GM21367 (cell line): ENCODE measurements at regions not wholly inside any gene's neighbourhood (a gene's known extent, or its start where the extent isn't known, plus 50 kb on each side); places are given as distances from the start of the nearest gene placed in this dataset.
"Not testable (repeated sequence)": the region's sequence is repeated elsewhere in the genome, so short reads cannot be mapped to it uniquely, and the experiment has no call there.

Experiments used
- ATAC-seq: cut with Tn5 transposase; IDR thresholded peaks from one replicate; pipeline ENCODE4 v1.9.1; 2021; ENCODE audit not compliant: unreplicated experiment

DNA sequence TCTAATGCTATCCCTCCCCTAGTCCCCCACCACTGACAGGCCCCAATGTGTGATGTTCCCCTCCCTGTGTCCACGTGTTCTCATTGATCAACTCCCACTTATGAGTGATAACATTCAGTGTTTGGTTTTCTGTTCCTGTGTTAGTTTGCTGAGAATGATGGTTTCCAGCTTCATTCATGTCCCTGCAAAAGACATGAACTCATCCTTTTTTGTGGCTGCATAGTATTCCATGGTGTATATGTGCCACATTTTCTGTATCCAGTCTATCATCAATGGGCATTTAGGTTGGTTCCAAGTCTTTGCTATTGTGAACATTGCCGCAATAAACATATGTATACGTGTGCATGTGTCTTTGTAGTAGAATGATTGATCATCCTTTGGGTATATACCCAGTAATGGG lies 153.1 kb downstream of the OR13H1 start:
- ATAC-seq = not testable (repeated sequence)

GRCh38 chrX:131703646-131704045 lies 159.8 kb downstream of the OR13H1 start:
- ATAC-seq = no peak

DNA sequence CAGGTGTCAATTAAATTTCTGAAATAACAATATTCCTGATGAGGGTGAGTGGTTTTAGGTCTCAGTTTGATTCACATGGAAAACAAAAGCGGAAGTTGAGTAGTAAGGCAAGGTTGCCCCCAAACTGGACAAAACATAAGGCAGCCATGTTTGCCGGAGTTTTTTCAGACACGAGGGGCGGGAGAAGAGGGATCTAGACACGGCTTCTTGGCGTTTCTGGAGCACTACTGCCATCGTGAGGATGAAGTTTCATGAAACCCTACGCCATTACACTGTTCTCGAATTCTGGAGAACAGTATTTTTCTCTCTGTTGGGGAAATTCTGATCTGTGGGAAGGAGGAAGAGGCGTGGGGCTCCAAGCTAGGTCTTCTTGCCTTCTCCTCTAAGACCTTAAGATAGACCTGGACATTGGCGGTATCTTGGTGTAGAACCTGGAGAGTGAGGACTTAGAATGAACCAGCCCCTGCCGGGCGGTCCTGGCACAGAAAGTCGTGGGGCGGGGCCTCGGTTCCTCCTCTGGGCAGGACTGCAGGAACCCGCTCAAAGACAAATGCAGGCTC lies 160.3 kb downstream of the OR13H1 start:
- ATAC-seq = no peak

DNA sequence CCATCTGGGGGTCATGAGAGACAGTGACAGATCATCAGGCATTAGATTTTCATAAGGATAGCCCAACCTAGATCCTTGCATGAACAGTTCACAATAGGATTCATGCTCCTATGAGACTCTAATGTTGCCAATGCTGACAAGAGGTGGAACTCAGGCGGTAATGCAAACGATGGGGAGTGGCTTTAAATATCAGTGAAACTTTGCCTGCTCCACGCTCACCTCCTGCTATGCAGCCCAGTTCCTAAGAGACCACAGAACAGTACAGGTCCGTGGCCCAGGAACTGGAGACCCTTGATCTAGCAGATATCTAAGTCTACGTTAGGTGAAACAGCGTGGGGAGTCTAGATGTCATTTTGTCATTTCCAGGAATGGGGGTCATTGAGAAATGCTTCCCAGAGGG lies 165.7 kb downstream of the OR13H1 start:
- ATAC-seq = no peak

DNA sequence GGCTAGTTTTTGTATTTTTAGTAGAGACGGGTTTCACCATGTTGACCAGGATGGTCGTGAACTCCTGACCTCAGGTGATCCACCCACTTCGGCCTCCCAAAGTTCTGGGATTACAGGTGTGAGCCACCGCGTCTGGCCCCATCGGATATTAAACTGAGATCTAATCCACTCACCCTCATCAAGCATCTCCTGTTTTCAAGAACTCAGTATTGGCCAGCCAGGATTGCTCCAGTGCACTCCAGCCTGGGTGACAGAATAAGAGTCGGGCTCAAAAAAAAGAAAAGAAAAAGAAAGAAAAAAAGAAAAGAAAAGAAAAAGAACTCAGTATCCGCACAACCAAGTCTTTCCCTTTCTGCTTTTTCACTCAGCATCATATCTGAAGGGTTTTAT lies 167.6 kb downstream of the OR13H1 start:
- ATAC-seq = no peak

DNA sequence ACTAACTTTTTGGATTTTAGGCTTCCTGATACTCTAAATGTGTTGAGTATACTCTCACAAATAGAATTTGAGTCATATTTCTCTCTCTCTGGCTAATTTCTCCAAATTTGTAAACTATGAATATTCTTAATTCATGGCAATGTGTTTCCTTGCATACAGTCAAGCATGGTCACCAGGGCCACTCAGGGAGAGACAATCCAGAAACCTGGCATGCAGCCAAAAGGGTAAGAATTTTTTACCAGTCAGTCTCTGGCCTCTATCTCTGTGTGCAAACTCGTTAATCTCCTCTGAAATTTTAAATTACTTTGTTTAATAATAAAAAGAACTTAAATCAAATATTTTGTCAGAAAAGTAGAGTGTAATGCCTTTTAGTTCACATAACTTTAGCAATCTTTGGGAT lies 179.8 kb downstream of the OR13H1 start:
- no peak for ATAC-seq

- no peak for ATAC-seq
Measured at GRCh38 chrX:131724292-131724691, 180.4 kb downstream of the OR13H1 start.

DNA sequence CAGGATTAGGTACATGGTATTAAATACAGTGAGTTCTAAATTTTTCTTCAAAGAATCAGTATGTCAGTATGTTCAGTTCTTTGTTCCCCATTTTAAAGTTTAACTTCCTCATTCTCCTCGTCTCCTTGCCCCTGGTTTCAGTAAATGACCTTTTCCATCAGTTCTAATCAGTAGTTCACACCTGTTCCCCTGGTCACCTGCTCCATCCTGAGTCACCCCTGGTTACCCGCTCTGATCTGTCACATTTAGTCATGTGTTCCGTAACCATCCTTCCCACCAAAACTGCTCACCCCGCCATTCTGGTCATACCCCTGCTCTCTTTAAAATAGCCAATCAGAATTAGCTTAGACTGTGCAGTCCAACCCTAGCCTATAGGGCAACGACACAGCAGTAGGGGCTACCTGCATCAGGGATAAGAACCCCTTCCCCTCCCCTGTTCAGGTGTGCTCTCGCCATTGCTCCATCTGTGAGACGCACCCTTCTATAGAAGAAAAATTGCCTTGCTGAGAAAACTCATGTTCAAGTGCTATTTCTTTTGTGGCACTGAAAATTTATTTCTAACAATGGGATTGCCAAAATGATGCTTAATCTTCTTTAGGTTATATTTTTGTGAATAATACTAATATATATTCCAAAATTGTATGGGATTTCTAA lies 181.3 kb downstream of the OR13H1 start:
- no peak for ATAC-seq

- ATAC-seq = no peak
Measured at GRCh38 chrX:131727778-131728177, 183.9 kb downstream of the OR13H1 start.

DNA sequence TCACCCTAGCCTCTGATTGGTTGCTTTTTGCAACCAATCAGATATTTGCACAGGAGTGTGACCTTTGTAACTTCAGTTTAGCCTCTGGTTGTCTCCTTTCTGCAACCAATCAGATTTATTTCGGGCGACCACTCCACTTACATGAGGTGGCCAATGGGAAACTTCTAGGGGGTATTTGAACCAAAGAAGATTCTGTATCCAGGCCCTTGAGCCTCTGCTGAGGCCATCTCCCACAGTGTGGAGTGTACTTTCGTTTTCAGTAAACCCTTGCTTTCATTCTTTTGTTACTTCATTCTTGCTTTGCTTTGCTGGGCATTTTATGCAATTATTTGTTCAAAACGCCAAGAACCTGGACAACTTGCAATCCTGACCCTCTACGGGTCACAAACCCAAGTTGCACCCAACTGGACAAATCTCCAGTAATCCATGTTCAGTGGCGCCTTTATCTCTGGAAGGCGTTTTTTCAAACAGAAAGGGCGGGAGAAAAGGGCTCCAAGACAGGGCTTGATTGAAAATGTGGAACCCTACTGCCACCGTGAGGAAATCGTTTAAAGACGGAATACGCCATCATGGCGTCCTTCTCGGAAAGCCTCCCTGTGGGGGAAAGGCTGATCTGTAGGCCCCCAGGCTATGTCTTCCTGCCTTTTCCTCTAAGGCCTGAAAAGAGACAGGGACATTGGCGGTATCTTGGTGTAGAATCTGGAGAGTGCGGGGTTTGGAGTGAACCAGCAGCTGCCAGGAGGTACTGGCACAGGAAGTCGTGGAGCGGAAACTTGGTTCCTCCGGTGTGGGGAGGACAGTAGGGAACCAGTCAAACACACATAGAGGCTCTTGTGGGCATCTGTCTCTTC lies 184.6 kb downstream of the OR13H1 start:
- no peak for ATAC-seq

DNA sequence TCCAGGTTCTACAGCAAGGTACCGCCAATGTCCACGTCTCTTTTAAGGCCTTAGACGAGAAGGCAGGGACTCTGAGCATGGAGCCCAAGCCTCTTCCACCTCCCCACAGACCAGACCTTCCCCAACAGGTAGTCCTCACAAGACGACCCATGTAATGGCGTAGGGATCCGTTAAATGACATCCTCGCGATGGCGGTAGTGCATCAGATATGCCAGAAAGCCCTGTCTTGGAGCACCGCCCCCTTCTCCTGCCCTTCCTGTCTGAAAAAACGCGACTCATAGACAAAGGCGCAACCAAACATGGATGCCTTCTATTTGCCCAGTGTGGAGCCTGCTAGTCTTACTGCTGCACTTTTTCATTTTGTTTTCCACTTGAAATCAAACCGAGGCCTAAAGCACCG lies 185.4 kb downstream of the OR13H1 start:
- no peak for ATAC-seq

GRCh38 chrX:131734621-131735020 lies 190.7 kb downstream of the OR13H1 start:
- no peak for ATAC-seq

DNA sequence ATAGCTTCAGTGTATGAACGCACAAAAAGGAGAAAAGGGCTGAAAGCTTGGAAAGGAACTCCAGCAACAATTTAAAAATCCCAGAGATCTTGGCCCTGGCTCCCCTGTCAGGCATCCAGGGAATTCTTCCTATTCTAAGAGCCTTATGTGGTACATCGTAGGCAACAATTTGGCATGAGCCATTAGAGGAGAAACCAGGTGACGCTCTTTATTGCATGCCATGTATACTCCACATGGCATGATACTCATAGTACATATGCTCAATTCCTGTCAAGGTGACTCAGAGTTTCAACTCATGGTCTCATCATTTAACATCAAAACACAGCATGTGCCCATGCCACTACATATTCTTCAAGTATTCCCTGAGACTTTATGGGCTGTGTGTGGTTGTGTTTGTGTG lies 191.3 kb downstream of the OR13H1 start:
- ATAC-seq = no peak

DNA sequence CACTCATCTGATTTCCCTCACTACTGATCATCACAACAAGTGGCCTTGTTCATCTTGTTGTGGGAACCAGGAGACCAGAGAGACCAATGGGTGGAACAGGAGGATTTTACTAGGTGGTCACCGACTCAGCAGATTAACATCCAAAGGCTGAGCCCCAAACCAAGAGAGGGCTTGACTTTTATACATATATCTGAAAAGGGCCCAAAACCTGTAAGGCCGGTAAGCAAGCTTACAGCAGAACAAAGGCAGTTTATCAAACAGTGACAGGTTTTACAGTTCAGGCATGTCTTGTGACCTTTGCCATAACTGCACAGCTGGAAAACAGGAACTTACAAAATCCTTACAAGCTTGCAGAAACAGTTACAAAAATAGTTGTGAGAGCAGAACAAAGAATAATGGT lies 195.9 kb downstream of the OR13H1 start:
- ATAC-seq = no peak

DNA sequence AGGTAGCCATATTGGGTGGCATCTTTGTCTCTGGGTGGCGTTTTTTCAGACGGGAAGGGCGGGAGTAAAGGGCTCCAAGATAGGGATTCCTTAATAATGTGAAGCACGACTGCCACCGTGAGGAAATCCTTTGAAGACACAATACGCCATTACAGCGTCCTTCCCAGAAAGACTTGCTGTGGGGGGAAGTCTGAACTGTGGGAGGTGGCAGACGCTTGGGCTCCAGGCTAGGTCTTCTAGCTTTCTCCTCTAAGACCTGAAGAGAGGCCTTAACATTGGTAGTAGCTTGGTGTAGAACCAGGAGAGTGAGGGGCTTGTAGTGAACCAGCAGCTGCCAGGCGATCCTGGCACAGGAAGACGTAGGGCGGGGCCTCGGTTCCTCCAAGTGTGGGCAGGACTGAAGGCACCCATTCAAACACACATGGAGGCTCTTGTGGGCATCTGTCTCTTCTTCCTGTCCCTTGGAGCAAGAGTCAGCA lies 197.3 kb downstream of the OR13H1 start:
- no peak for ATAC-seq

DNA sequence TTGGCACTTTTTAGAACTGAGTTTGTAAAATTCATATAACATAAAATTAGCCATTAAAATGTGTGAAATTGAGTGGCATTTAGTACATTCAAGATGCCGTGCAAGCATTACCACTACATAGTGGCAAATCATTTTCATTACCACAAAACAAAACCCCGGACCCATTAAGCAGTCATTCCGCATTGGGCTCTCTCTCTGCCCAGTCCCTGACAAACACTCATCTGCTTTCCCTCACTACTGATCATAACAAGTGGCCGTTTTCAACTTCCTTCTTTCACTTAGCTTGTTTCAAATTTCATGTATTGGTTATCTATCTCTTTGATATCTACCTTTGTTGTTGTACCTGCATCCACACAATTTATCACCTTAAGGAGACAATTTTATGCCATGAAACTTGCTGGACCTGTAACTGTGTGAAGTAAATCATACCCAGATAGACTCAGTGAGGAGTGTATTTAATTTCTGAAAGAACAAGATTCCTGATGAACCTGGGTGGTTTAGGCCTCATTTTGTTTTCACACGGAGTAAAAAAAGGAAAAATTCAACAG lies 202.1 kb downstream of the OR13H1 start:
- ATAC-seq = no peak

- ATAC-seq = no peak
Measured at GRCh38 chrX:131746491-131746968, 202.7 kb downstream of the OR13H1 start.

DNA sequence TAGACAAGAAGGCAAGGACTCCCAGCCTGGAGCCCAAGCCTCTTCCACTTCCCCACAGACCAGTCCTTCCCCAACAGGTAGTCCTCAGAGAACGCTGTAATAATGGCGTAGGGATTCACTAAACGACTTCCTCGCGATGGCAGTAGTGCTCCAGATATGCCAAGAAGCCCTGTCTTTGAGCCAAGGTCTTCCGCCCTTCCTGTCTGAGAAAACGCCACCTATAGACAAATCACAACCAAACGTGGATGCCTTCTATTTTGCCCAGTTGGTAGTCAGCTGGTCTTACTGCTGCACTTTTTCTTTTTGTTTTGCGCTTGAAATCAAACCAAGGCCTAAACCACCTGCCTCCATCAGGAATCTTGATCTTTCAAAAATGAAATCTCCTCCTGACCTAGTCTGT lies 203.3 kb downstream of the OR13H1 start:
- no peak for ATAC-seq

DNA sequence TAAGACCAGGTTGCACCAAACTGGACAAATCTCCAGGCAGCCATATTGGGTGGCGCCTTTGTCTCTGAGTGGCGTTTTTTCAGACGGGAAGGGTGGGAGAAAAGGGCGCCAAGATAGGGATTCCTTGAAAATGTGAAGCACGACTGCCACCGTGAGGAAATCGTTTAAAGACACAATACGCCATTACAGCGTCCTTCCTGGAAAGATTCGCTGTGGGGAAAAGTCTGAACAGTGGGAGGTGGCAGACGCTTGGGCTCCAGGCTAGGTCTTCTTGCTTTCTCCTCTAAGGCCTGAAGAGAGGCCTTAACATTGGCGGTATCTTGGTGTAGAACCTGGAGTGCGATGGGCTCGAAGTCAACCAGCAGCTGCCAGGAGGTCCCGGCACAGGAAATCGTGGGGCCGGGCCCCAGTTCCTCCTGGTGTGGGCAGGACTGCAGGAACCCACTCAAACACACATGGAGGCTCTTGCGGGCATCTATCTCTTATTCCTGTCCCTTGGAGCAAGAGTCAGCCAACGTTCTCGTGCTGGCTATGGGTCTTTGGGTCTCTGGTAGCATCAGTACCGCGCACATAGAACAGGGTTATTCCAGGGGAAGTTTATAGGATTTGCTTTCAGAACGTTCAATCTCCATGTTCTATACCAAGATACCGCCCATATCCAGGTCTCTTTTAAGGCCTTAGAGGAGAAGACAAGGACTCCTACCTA lies 208.8 kb downstream of the OR13H1 start:
- no peak for ATAC-seq

DNA sequence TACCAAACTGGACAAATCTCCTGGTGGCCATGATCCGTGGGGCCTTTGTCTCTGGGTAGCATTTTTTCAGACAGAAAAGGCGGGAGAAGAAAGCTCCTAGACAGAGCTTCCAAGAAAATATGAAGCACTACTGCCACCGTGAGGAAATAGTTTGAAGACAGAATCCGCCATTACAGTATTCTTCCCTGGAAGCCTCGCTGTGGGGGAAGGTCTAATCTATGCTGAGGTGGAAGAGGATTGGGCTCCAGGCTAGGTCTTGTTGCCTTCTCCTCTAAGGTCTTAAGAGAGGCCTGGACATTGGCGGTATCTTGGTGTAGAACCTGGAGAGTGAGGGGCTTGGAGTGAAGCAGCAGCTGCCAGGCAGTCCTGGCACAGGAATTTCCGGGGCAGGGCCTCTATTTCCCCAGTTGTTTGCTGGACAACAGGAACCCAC lies 218.9 kb downstream of the OR13H1 start:
- ATAC-seq = no peak

GRCh38 chrX:131763674-131764073 lies 219.8 kb downstream of the OR13H1 start:
- no peak for ATAC-seq
